ENCODE measurements at regions not wholly inside any gene's neighbourhood (a gene's known extent, or its start where the extent isn't known, plus 50 kb on each side); places are given as distances from the start of the nearest gene placed in this dataset.
"Not testable (repeated sequence)": the region's sequence is repeated elsewhere in the genome, so short reads cannot be mapped to it uniquely, and the experiment has no call there.

GRCh38 chr1:95903060-95903459 lies 669.0 kb downstream of the RWDD3 start:
- TF ChIP-seq, protein P1, sequence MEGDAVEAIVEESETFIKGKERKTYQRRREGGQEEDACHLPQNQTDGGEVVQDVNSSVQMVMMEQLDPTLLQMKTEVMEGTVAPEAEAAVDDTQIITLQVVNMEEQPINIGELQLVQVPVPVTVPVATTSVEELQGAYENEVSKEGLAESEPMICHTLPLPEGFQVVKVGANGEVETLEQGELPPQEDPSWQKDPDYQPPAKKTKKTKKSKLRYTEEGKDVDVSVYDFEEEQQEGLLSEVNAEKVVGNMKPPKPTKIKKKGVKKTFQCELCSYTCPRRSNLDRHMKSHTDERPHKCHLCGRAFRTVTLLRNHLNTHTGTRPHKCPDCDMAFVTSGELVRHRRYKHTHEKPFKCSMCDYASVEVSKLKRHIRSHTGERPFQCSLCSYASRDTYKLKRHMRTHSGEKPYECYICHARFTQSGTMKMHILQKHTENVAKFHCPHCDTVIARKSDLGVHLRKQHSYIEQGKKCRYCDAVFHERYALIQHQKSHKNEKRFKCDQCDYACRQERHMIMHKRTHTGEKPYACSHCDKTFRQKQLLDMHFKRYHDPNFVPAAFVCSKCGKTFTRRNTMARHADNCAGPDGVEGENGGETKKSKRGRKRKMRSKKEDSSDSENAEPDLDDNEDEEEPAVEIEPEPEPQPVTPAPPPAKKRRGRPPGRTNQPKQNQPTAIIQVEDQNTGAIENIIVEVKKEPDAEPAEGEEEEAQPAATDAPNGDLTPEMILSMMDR (IDR thresholded peaks at IDR 0.05; ENCODE audit: unreplicated experiment): no peak
- intact Hi-C loops (cut with micrococcal nuclease; ENCODE audit: unreplicated experiment): no loop called here
- DNase-seq: no peak
- no TSS peak for BruUV-seq (replicated peaks)
- no peaks in the 10 kb centered on the region for H3K4me1 Mint-ChIP-seq (ENCODE audit: low read depth, unreplicated experiment)
- no peaks in the 10 kb centered on the region for H3K27me3 Mint-ChIP-seq (ENCODE audit: unreplicated experiment)
- H3K36me3 Mint-ChIP-seq (ENCODE audit: insufficient read depth, unreplicated experiment): no peaks in the 10 kb centered on the region
- H3K27ac Mint-ChIP-seq (ENCODE audit: unreplicated experiment): no peak overlapping the region
- CTCF ChIA-PET: no interaction called here
- no peak overlapping the region for H3K4me3 Mint-ChIP-seq (ENCODE audit: low read depth, unreplicated experiment)
- H3K9me3 Mint-ChIP-seq (ENCODE audit: low read depth, unreplicated experiment): no peaks in the 10 kb centered on the region

- no TSS peak for BruUV-seq (replicated peaks)
- Mint-ChIP-seq H3K36me3 (ENCODE audit: insufficient read depth, unreplicated experiment) (no peaks in the 10 kb centered on the region), H3K4me3 (ENCODE audit: low read depth, unreplicated experiment) (no peak overlapping the region), H3K4me1 (ENCODE audit: low read depth, unreplicated experiment) (no peaks in the 10 kb centered on the region), H3K27ac (ENCODE audit: unreplicated experiment) (no peak overlapping the region), H3K9me3 (ENCODE audit: low read depth, unreplicated experiment) (no peaks in the 10 kb centered on the region), H3K27me3 (ENCODE audit: unreplicated experiment) (no peaks in the 10 kb centered on the region)
- CTCF ChIA-PET: no interaction called here
- TF ChIP-seq, protein P1 (IDR thresholded peaks at IDR 0.05; ENCODE audit: unreplicated experiment): no peak
- intact Hi-C loops (cut with micrococcal nuclease; ENCODE audit: unreplicated experiment): no loop called here
- DNase-seq: no peak
Measured at GRCh38 chr1:95905818-95906395, 671.9 kb downstream of the RWDD3 start.

GRCh38 chr1:95911739-95912138 lies 677.7 kb downstream of the RWDD3 start:
- peaks cover 22% of the 10 kb centered on the region for H3K4me1 Mint-ChIP-seq (ENCODE audit: low read depth, unreplicated experiment)
- CTCF ChIA-PET; BruUV-seq (replicated peaks); H3K27me3 Mint-ChIP-seq (ENCODE audit: unreplicated experiment); H3K9me3 Mint-ChIP-seq (ENCODE audit: low read depth, unreplicated experiment); H3K27ac Mint-ChIP-seq (ENCODE audit: unreplicated experiment); H3K4me3 Mint-ChIP-seq (ENCODE audit: low read depth, unreplicated experiment); H3K36me3 Mint-ChIP-seq (ENCODE audit: insufficient read depth, unreplicated experiment): not testable (repeated sequence)
- intact Hi-C loops (cut with micrococcal nuclease; ENCODE audit: unreplicated experiment): loop anchor here (5.0 to 10.0 kb wide), 2 partner anchors 169 to 447 kb away; no protein-coding TSS in a partner anchor
- DNase-seq: peak; percentile 4

GRCh38 chr1:95916616-95917015 lies 682.6 kb downstream of the RWDD3 start:
- CTCF ChIA-PET: no interaction called here
- TF ChIP-seq, protein P1 (IDR thresholded peaks at IDR 0.05; ENCODE audit: unreplicated experiment): no peak

DNA sequence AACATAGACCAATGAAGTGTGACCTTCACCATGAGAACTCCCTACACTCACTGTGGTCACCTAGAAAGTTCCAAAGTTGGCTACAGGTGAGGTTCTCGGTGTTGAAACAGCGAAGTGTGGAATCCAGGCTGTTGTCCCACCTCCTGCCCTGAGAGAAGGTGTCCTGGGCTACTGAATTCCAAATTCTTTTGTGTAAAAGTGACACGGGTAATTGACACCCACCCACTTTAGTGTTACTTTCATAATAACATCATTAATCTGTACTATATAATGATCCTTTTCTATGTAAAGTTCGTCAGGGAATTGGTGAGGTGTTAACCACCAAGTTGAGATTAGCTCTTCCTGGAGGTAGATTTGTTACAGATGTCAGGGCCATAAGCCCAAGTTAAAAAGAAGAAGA lies 690.7 kb downstream of the RWDD3 start:
- no peaks in the 10 kb centered on the region for H3K27me3 Mint-ChIP-seq (ENCODE audit: unreplicated experiment)
- H3K4me3 Mint-ChIP-seq (ENCODE audit: low read depth, unreplicated experiment): no peak overlapping the region
- TF ChIP-seq, protein P1 (IDR thresholded peaks at IDR 0.05; ENCODE audit: unreplicated experiment): no peak
- CTCF ChIA-PET: interaction anchor here (0.8 kb wide), 1 partner anchor 21 kb away, joined by 3 read pairs; no protein-coding TSS in a partner anchor
- BruUV-seq (replicated peaks): no TSS peak
- no peaks in the 10 kb centered on the region for H3K4me1 Mint-ChIP-seq (ENCODE audit: low read depth, unreplicated experiment)
- no peaks in the 10 kb centered on the region for H3K9me3 Mint-ChIP-seq (ENCODE audit: low read depth, unreplicated experiment)
- H3K36me3 Mint-ChIP-seq (ENCODE audit: insufficient read depth, unreplicated experiment): no peaks in the 10 kb centered on the region
- intact Hi-C loops (cut with micrococcal nuclease; ENCODE audit: unreplicated experiment): no loop called here
- H3K27ac Mint-ChIP-seq (ENCODE audit: unreplicated experiment): no peak overlapping the region
- DNase-seq: no peak

More at GRCh38 chr1:95916616-95917015, 682.6 kb downstream of the RWDD3 start:
- DNase-seq: peak; percentile 5
- Mint-ChIP-seq H3K9me3 (ENCODE audit: low read depth, unreplicated experiment) (peaks cover 3% of the 10 kb centered on the region), H3K36me3 (ENCODE audit: insufficient read depth, unreplicated experiment) (no peaks in the 10 kb centered on the region), H3K27ac (ENCODE audit: unreplicated experiment) (no peak overlapping the region), H3K4me3 (ENCODE audit: low read depth, unreplicated experiment) (no peak overlapping the region), H3K27me3 (ENCODE audit: unreplicated experiment) (no peaks in the 10 kb centered on the region), H3K4me1 (ENCODE audit: low read depth, unreplicated experiment) (peaks cover 22% of the 10 kb centered on the region)
- intact Hi-C loops (cut with micrococcal nuclease; ENCODE audit: unreplicated experiment): loop anchor here (10.0 kb wide), 1 partner anchor 452 kb away; no protein-coding TSS in a partner anchor
- no TSS peak for BruUV-seq (replicated peaks)

Data from Calu3 (cell line).